ENCODE measurements at regions not wholly inside any gene's neighbourhood (a gene's known extent, or its start where the extent isn't known, plus 50 kb on each side); places are given as distances from the start of the nearest gene placed in this dataset.

GRCh38 chr16:73198481-73198880 lies 150.6 kb upstream of the ZFHX3 start:
- TF ChIP-seq CTCF (IDR thresholded peaks at IDR 0.05; ENCODE audit: low read depth, low read length, poor library complexity, severe bottlenecking) (no peak), EZH2phosphoT487 (IDR thresholded peaks at IDR 0.05; ENCODE audit: borderline replicate concordance, low read length) (no peak)

All from DOHH2 (cell line).